NCI-H460 (cell line): ENCODE measurements at regions not wholly inside any gene's neighbourhood (a gene's known extent, or its start where the extent isn't known, plus 50 kb on each side); places are given as distances from the start of the nearest gene placed in this dataset.

ENCODE experiments used
- DNase-seq: peaks from one replicate; pipeline ENCODE4 v3.0.0-alpha.2; 2016; ENCODE audit warnings: low read depth; ENCODE audit errors: extremely low read depth

DNA sequence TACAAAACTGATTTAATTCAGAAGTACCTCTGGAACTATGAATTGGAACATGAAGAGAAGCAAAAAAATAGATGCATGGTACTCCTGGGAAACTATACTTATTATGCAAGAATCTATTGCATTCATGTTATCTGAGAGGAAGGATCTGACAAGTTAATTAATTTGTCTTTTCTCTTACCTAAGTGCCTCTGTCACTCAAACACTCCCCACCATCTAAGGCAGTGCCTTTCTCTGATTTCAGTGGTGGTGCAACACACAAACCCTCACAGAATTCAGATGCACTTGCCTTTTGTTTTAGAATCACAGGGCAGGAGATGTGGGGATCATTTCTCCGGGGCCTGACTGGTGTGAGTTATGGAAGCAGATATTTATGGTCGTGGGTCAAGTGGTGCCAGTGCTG is 52.5 kb upstream of the C9orf72 start:
- no peak for DNase-seq

DNA sequence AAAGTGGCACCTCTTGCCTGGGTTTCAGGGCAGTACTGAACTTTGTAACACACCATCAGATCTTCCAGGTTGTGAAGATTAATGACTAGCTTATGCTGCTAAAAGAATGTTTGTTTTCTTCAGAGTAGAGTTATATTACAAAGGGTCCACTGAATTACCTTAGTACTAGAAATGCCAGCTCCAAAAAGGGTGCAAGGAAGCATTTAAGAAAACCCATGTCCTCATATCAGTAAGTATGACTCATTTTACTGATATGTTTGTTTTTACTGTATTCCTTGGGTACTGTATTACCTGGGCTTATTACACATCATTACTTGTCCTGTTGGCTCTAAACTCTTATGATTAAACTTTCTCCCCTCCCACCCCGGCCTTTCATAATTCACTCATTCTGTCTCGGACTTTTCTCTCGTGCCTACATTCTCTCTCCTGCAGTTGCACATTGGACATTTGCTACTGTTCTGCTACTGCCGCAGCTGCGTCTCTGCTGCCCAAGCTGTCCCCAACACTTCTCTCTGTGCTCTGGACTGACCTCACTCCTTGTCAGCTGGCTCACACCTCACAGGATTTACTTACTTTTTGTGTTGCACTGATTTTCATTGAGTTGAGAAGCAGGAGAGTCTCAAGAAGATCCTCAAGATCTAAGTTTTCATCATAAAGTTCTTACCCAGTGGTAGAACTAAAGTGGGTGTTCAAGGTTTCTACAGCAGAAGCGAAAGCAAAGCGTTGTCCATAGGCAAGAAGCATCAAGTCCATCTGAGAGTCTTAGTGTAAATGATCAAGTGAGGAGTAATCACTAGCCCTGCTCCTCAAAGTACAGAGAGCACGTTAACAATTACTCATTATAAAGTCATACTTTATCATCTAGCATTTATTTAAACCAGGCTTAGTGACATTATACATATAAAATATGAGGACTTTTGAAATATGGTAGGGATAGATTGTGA is 53.2 kb upstream of the C9orf72 start:
- DNase-seq, result no peak

DNA sequence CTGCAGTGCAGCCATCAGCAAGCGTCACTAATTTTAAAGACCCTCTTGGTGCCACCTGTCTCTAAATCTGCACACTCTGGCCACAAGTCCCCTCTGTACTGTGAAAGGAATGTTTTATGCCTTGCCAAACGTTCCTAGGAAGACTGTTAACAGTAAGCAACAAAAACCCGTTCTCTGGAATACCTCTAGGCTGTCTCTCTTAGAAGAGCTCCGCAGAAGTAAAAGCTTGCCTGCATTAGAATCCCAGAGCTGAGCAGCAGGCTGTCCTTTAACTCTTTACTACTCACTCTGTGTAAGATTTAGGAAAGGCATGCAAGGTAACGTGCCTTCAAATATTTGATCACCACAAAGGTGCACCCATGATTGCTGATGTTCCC is 53.9 kb upstream of the C9orf72 start:
- no peak for DNase-seq

DNA sequence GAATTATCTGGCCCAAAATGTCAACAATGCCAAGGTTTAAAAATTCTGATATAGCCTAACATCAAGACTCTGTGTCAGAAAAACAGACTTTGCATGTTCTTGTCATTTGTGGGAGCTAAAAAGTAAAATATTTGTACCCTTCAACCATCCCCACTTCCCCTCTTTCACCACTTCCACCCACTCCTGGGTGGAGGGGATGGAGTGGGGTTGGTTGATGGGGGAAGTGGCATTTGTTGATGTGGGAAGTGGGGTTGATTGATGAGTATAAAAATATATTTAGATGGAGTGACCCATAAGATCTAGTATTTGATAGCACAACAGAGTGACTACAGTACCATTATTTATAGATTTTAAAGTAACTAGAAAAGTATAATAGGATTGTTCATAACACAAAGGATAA is 55.0 kb upstream of the C9orf72 start:
- DNase-seq, result no peak

DNA sequence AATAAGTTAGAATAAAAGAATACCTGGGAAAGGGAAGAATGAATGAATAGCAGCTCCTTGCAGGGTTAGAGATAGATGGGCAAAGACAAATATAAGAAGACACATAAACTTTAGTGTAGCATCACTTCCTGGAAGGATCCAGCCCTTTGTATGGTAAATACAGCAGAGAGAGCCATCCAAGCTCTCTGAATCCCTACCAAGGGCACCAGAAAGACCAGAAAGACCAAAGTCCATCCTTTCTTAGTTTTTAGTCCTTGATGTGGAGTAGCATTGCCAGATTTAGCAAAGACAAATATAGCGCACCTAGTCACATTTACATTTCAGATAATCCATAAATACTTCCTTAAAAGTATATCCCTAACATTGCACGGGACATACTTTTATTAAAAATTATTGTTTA is 56.1 kb upstream of the C9orf72 start:
- DNase-seq, result no peak

DNA sequence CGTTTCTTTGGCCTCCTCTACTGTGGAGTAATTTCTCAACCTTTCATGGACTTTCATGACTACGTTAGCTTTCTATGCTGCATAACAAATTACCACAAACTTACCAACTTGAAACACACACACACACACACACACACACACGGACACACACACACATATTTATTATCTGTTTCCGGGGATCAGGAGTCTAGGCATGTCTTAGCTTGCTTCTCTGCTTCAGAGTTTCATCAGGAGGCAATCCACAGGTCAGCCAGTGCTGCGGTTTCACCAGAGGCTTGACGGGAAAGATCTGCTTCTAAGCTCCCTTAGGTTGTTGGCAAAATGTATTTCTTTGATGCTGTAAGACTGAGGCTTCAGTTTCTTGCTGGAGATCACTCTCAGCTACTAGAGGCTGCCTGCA is 59.0 kb upstream of the C9orf72 start:
- no peak for DNase-seq

DNA sequence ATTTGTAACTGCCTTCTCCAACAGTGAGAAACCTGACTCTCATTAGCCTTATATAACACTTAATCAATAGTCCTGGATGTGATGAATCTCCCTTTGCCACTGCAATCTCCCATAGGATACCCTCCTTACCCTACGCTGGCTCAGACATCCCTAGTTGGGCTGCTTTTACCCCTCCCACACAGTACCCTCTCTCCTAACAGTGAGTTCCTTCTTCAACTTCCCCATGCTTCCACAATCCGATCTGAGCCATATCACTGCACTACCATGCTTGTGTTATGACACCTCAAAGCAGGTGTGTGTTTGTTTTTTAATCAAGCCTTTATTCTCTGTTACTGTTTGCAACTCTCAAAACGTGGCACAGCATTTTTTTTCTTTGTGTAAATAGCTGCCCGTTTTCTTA is 60.5 kb upstream of the C9orf72 start:
- no peak for DNase-seq

DNA sequence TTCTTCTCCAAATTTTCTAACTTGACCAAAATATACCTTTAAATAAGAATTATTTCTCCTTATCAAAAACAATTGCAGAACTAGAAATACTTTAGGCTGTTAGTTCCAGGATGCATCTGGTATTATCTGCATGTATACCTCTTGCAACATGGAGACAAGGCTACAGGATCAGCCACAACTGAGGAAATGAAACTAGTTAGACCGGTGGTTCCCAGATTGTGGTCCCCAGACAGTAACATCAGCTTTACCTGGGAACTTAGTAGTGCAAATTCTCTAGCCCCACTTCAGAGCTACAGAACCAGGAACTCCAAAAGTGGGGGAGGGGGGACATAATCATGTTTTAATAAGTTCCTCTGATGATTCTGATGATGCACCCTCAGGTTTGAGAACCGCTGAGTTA is 61.6 kb upstream of the C9orf72 start:
- DNase-seq, result no peak

DNA sequence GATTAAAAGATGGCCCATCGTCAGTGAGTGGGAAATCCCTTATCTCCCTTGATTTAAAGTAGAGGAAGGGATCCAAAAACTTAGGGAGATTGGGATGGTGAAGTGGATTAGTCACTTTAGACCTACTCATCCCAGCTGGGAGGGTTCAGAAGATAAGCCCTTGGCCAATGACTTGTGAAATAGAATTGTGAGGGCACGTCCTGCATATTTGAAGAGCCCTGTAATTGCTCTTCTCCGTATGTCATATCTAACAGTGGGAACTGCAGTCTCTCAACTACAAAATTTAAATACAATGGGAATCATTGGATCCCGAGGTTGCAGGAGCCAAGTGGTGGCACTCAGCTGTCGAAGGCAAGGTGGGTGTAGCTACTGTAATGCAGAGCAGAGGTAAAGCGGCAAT is 65.4 kb upstream of the C9orf72 start:
- no peak for DNase-seq

DNA sequence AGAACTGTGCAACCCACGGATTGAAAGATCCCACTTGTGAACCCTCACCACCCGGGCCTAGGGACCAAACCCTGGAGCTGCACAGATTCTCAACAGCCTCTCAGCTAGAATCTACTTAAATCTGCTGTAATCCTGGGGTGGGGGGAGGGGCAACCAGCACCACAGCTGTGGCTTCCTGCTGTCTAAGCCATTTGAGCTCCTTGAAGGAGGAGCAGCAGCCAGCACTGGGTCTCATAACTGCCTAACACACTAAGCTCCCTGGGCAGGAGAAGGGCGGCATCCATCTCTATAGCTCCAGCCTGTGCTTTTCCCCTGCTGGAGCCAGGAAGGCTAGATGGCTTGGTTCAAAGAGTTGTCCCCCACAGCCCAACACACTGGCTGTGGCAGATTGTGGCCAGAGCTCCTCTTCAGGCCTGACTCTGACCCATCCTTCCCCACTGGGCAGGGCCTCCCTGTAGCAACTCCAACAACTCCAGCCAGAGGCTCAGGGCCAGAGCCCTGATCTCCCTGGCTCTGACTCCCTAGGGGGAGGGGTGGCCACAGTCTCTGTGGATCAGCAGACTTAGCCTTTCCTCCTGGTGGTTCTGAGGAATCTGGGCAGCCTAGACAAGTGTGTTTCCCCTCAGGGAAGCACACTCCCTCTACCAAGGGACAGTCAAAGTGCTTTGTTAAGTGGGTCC is 72.0 kb upstream of the C9orf72 start:
- no peak for DNase-seq

DNA sequence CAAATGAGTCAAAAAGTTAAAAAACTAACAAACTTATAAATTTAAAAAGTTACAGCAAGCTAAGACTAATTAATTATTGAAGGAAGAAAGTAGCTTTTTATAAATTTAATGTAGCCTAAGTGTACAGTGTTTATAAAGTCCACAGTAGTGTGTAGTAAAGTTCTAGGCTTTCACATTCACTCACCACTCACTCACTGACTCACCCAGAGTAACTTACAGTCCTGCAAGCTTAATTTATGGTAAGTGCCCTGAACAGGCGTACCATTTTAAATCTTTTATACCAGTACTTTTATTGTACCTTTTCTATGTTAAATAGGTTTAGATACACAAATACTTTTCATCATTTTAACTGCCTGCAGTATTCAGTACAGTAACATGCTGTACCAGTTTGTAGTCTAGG is 80.0 kb upstream of the C9orf72 start:
- DNase-seq, result no peak

DNA sequence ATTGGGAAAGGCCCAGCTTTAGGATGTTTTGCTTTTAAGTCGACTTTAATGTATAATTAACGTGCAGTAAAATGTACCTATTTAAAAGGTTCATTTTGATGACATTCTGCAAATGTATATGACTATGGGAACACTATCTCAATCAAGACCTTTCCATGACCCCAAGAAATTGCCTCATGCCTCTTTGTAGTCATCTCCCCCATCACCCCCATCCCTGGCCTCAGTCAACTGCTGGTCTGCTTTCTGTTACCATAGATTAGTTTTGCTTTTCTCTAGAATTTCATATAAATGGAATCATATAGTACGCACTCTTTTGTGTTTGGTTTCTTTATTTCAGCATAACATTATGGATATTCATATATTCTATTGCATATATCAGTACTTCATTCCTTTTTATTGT is 80.7 kb upstream of the C9orf72 start:
- no peak for DNase-seq

DNA sequence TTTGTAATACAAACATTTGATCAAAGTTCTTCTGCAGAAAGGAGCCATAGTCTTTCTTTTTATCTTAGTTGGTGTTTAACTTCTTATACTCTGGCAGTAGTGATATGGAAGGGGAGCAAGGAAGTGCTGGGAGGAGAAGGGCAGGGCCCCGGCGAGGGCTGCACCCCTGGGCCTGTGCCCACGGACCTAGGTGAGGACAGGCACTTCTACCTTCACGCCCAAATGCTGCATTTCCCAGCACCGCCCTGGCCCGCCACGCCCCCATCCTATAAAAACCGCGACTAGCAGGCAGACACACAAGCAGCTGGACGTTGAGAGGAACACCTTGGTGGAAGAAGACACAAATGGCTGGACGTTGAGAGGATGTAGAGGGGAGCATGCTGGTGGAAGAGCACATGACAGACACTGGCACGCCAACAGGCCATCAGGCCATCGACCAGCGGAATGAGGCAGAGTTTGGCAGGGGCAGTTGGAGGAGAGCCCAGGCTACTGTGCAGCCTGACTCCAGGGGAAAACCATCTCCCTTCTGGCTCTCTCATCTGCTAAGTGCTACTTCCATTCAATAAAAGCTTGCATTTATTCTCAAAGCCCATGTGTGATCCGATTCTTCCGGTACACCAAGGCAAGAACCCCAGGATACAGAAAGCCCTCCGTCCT is 81.5 kb upstream of the C9orf72 start:
- no peak for DNase-seq

DNA sequence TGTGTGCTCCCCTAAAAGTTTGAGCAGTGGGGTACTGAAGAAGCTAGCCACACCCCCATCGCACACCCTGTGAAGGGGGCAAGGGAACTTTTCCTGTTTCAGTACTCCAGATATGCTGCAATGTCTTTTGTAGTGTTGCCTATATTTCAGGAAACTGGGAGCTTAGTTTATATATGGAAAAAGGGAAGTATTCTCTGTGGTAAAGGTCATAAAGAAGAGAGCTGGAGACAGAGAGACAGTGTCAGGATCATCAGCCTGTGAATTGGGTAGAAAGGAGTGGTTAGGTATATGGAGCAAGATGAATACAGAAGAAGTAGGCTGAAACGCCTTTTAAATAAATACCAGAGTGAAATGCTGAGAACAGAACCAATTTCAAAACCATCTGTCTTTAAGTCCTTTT is 82.2 kb upstream of the C9orf72 start:
- DNase-seq, result no peak

DNA sequence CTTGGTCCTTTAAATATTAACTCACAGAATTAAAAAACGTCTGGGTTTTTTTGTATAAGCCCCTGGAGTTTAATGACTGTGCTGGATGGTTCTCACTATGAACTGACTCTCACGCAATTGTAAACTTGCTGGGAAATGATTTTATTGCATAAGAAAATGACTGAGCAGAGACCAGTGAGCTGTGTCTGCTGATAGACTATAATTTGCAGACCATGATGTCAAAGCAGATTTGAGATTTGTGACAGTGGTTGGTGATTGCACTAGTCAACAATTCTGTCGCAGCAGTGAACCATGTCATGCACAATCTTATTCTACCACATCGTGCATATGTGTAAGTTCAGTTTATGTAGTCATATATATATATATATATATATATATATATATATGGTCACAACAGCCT is 85.7 kb upstream of the C9orf72 start:
- DNase-seq, result no peak

DNA sequence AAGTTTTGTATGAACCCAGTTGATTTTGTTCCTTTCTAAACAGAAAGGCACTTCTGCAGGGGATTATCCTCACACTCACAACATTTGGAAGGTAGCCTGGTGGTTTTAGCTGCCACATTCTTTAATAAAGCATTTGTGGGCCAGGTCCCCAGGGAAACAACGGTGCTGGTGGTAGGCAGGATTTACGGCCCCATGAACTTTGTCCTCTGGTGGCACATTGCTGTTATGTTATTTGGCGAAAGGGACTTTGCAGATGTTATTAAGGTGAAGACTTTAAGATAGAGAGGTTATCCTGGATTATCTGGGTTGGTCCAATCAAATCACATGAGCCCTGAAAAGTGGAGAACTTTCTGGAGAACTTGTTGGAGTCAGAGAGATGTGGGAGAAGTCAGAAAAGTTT is 86.3 kb upstream of the C9orf72 start:
- no peak for DNase-seq

DNA sequence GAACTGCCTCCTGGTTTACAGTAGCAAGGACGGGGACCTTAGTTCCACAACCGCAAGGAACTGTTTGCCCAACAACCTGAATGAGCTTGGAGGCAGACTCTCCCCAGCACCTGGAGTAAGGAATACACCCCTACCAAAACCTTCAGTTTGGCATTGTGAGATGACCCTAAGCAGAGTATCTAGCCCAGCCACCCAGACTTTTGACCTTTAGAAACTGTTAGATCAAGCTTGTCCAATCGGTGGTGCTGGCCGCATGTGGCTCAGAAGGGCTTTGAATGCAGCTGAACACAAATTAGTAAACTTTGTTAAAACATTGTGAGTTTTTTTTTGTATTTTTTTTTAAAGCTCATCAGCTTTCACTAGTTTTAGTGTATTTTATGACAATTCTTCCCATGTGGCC is 86.9 kb upstream of the C9orf72 start:
- no peak for DNase-seq

DNA sequence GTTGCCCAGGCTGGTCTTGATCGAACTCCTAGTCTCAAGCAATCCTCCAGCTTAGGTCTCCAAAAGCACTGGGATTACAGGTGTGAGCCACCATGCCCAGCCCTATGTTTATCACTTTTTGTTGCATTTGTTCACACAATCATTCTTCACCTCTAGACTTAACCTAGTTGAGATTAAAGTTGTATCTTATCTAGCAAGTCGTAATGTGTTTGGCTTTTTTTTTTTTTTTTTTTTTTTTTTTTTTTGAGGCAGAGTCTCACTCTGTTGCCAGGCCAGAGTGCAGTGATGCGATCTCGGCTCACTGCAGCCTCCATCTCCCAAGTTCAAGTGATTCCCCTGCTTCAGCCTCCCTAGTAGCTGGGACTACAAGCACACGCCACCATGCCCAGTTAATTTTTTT is 90.2 kb upstream of the C9orf72 start:
- DNase-seq, result no peak

DNA sequence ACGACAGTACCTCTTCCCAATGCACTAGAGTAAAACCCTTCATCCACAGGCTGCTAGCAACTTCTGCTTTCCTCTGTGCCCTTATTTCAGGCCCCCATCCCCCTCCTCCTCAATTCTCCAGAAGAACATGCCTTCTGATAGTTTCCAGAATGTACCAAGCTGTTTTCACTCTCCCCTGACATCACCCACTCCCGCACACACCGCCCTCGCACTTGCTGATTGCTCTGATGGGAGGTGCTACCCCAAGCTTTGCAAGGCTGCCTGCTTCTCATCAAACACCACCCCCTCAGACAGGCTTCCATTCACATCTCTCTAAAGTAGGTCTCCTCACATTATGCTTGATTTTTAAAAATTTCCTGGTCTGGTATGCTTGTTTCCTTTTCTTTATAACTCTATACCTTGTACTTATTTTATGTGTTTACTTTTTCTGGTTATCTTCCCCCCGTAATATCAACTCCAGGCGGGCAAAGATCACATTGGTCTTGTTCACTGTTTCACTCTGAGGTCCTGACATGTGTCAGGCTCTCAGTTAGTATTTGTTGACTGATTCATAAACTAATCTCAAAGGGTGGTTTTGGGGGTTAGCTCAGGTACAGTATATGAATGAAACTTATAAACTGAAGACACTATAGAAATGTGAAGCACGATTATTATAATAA is 91.0 kb upstream of the C9orf72 start:
- no peak for DNase-seq

DNA sequence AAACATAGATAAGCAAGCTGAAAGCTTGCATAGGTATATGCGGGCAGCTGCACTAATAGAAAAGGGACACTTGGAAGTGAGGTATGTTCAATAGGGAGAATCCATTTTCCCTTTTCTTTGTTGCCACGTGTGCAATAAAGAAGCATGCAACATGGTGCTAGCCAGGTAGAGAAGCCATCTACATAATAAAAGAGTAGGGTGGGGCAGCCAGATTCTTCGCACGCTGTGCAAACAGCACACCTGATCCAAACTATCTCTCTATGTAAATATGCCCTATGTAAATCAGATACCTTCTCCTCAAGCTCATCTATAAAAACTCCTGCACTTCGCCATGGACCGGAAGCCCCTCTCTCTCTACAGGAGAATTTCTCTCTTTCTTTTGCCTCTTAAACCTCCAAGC is 91.9 kb upstream of the C9orf72 start:
- DNase-seq, result no peak

DNA sequence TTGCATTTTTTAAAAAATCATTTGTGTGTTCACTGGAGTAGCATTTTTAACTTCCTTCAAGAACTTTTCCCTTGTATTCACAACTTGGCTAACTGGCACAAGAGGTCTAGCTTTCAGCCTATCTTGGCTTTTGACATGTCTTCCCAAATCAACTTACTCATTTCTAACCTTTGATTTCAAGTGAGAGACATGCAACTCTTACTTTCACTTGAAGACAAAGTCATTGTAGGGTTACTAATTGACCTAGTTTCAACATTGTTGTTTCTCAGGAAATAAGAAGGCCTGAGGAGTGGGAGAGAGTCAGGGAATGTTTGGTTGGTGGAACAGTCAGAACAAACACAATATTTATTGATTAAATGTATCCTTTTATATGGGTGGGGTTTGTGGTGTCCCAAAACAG is 95.0 kb upstream of the C9orf72 start:
- no peak for DNase-seq
